Vagina (tissue), 2 donors: ENCODE measurements at regions not wholly inside any gene's neighbourhood (a gene's known extent, or its start where the extent isn't known, plus 50 kb on each side); places are given as distances from the start of the nearest gene placed in this dataset.

ENCODE experiments used
- DNase-seq, 2 donors: peaks; one replicate each; pipeline ENCODE4 v3.0.0-alpha.2; 2017; ENCODE audit errors: extremely low spot score in 2 of 2
- H3K27ac ChIP-seq: fragments of 200-600 bp; sonication (generic); one replicate; pipeline ENCODE4 v1.5.1; 2019
- H3K27me3 ChIP-seq: fragments of 200-600 bp; sonication (generic); one replicate; pipeline ENCODE4 v1.5.1; 2019
- H3K36me3 ChIP-seq, 2 donors: fragments of 200-600 bp; sonication (generic); one replicate each; pipeline ENCODE4 v1.5.1; 2017 to 2019
- H3K4me1 ChIP-seq: fragments of 200-600 bp; sonication (generic); one replicate; pipeline ENCODE4 v1.5.1; 2019
- H3K4me3 ChIP-seq, 2 donors: fragments of 200-600 bp; sonication (generic); 1 replicate in 1 of 2; 2 replicates in 1 of 2; pipeline ENCODE4 v1.5.1; 2016 to 2019
- H3K9me3 ChIP-seq: fragments of 200-600 bp; sonication (generic); one replicate; pipeline ENCODE4 v1.5.1; 2019
- CTCF ChIP-seq, 3 experiments: fragments of 450-650 bp in 2 of 3; fragments of 200-600 bp in 1 of 3; sonication (generic) in 1 of 3; IDR thresholded peaks; one replicate each; pipeline ENCODE4 v1.5.1; 2017 to 2019; ENCODE audit warnings: antibody characterized with exemption in 3 of 3, mild to moderate bottlenecking in 2 of 3, moderate library complexity in 2 of 3
- POLR2A ChIP-seq, 2 donors: fragments of 450-650 bp; IDR thresholded peaks; one replicate each; pipeline ENCODE4 v1.6.1; 2017; ENCODE audit warnings: antibody characterized with exemption in 2 of 2, mild to moderate bottlenecking in 2 of 2, moderate library complexity in 2 of 2
- POLR2AphosphoS5 ChIP-seq, 2 donors: sonication (generic); formaldehyde crosslinking; IDR thresholded peaks; one replicate each; pipeline ENCODE4 v1.9.0; 2017; ENCODE audit warnings: antibody characterized with exemption in 2 of 2, mild to moderate bottlenecking in 2 of 2, low read depth in 1 of 2; ENCODE audit not compliant: insufficient read depth in 1 of 2
- intact Hi-C: fragments of 100-400 bp; cut with DNase I; formaldehyde crosslinking; loops from one replicate; pipeline ENCODE4 v1.15.1; 2023

- TF ChIP-seq CTCF (IDR thresholded peaks at IDR 0.05): no peak
- TF ChIP-seq POLR2AphosphoS5 (IDR thresholded peaks at IDR 0.05; ENCODE audit: insufficient read depth in 1 of 2, low read depth in 1 of 2): no peak
- no peak for TF ChIP-seq POLR2A (IDR thresholded peaks at IDR 0.05)
- intact Hi-C loops: no loop called here
- Histone ChIP-seq H3K4me1 (no peaks in the 10 kb centered on the region), H3K4me3 (no peak overlapping the region), H3K27ac (no peak overlapping the region), H3K27me3 (no peaks in the 10 kb centered on the region), H3K36me3 (no peaks in the 10 kb centered on the region), H3K9me3 (no peaks in the 10 kb centered on the region)
- DNase-seq: no peak
These were observed 175.3 kb downstream of the LEPR start for GRCh38 chr1:65595724-65596123.

GRCh38 chr1:65596768-65597167 lies 176.3 kb downstream of the LEPR start:
- intact Hi-C loops: no loop called here
- no peak overlapping the region for H3K27ac ChIP-seq
- H3K36me3 ChIP-seq: no peaks in the 10 kb centered on the region
- no peaks in the 10 kb centered on the region for H3K27me3 ChIP-seq
- no peak overlapping the region for H3K4me3 ChIP-seq
- TF ChIP-seq POLR2AphosphoS5 (IDR thresholded peaks at IDR 0.05; ENCODE audit: insufficient read depth in 1 of 2, low read depth in 1 of 2): no peak
- no peak for TF ChIP-seq CTCF (IDR thresholded peaks at IDR 0.05)
- TF ChIP-seq POLR2A (IDR thresholded peaks at IDR 0.05): no peak
- H3K9me3 ChIP-seq: no peaks in the 10 kb centered on the region
- H3K4me1 ChIP-seq: no peaks in the 10 kb centered on the region
- DNase-seq: no peak

- intact Hi-C loops: no loop called here
- H3K9me3 ChIP-seq: no peaks in the 10 kb centered on the region
- no peaks in the 10 kb centered on the region for H3K27me3 ChIP-seq
- H3K4me1 ChIP-seq: no peaks in the 10 kb centered on the region
- TF ChIP-seq POLR2A (IDR thresholded peaks at IDR 0.05): no peak
- TF ChIP-seq POLR2AphosphoS5 (IDR thresholded peaks at IDR 0.05; ENCODE audit: insufficient read depth in 1 of 2, low read depth in 1 of 2): no peak
- TF ChIP-seq CTCF (IDR thresholded peaks at IDR 0.05): no peak
- no peak overlapping the region for H3K27ac ChIP-seq
- no peaks in the 10 kb centered on the region for H3K36me3 ChIP-seq
- no peak overlapping the region for H3K4me3 ChIP-seq
- no peak for DNase-seq
These were observed 185.2 kb downstream of the LEPR start for GRCh38 chr1:65605621-65606020.

GRCh38 chr1:65606426-65606825 lies 186.0 kb downstream of the LEPR start:
- H3K4me1 ChIP-seq: no peaks in the 10 kb centered on the region
- no peak for DNase-seq
- intact Hi-C loops: no loop called here
- H3K27ac ChIP-seq: no peak overlapping the region
- TF ChIP-seq POLR2A (IDR thresholded peaks at IDR 0.05): no peak
- TF ChIP-seq CTCF (IDR thresholded peaks at IDR 0.05): no peak
- no peak for TF ChIP-seq POLR2AphosphoS5 (IDR thresholded peaks at IDR 0.05; ENCODE audit: insufficient read depth in 1 of 2, low read depth in 1 of 2)
- no peak overlapping the region for H3K4me3 ChIP-seq
- H3K27me3 ChIP-seq: no peaks in the 10 kb centered on the region
- no peaks in the 10 kb centered on the region for H3K36me3 ChIP-seq
- no peaks in the 10 kb centered on the region for H3K9me3 ChIP-seq

- H3K4me1 ChIP-seq: no peaks in the 10 kb centered on the region
- DNase-seq: no peak
- H3K27ac ChIP-seq: no peak overlapping the region
- no peaks in the 10 kb centered on the region for H3K27me3 ChIP-seq
- intact Hi-C loops: no loop called here
- H3K36me3 ChIP-seq: no peaks in the 10 kb centered on the region
- H3K4me3 ChIP-seq: no peak overlapping the region
- no peaks in the 10 kb centered on the region for H3K9me3 ChIP-seq
- TF ChIP-seq POLR2AphosphoS5 (IDR thresholded peaks at IDR 0.05; ENCODE audit: insufficient read depth in 1 of 2, low read depth in 1 of 2) (no peak), CTCF (IDR thresholded peaks at IDR 0.05) (no peak), POLR2A (IDR thresholded peaks at IDR 0.05) (no peak)
These were observed 178.8 kb upstream of the PDE4B start for GRCh38 chr1:65613884-65614283.
